A549 (cell line): ENCODE measurements at regions not wholly inside any gene's neighbourhood (a gene's known extent, or its start where the extent isn't known, plus 50 kb on each side); places are given as distances from the start of the nearest gene placed in this dataset.

Experiments
- CTCF ChIP-seq: fragments of >200 bp; sonication (Bioruptor Twin); formaldehyde crosslinking; IDR thresholded peaks from 3 replicates; pipeline ENCODE4 v1.5.1; 2016
- MAX ChIP-seq: IDR thresholded peaks from 2 replicates; pipeline ENCODE4 v1.6.1; 2012
- POLR2A ChIP-seq: IDR thresholded peaks from 2 replicates; pipeline ENCODE4 v1.6.1; 2012; ENCODE audit warnings: mild to moderate bottlenecking, low read length
- RAD21 ChIP-seq, 2 experiments: fragments of >200 bp in 1 of 2; sonication (Bioruptor Twin) in 1 of 2; formaldehyde crosslinking in 1 of 2; IDR thresholded peaks in 1 of 2; conservative IDR thresholded peaks in 1 of 2; 2 replicates in 1 of 2; 3 replicates in 1 of 2; pipeline ENCODE4 v1.6.1; 2012 to 2018; ENCODE audit warnings: inconsistent platforms in 1 of 2
- SMC3 ChIP-seq: fragments of >200 bp; sonication (Bioruptor Twin); formaldehyde crosslinking; IDR thresholded peaks from 3 replicates; pipeline ENCODE4 v1.6.1; 2018; ENCODE audit warnings: inconsistent platforms
- TP53 ChIP-seq: fragments of 250-450 bp; sonication (Bioruptor Pico); IDR thresholded peaks from 2 replicates; pipeline ENCODE4 v1.5.0; 2021; ENCODE audit warnings: mild to moderate bottlenecking, moderate library complexity
- ZC3H11A ChIP-seq: fragments of 450-650 bp; IDR thresholded peaks from 2 replicates; pipeline ENCODE4 v1.6.1; 2014; ENCODE audit warnings: antibody characterized with exemption, mild to moderate bottlenecking

DNA sequence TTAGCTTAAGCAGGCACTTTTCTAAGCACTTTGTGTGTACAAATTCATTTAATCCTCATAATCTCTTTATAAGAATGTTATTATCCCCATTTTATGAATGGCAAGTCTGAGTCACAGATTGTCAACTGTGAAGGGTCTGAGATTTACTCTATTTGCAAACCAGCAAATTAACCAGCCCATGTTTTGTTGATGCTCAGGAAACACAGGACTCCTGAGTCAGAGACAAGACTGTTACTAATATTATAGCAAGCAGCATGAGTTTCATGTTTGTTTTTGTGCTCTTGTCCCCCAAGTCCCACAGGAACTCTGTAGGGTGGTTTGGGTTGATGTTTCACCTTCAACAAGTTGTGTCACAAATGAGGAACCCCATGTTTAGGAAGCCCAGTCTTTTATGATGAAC, 182.0 kb upstream of the PPP1R3A start:
- TF ChIP-seq POLR2A (no peak), MAX (no peak), CTCF (no peak), TP53 (no peak), RAD21 (conservative IDR thresholded peaks at IDR 0.05 in 1 of 2, IDR thresholded peaks at IDR 0.05 in 1 of 2) (no peak), ZC3H11A (no peak), SMC3 (no peak)
